Neuron (in vitro differentiated cells): ENCODE measurements at regions not wholly inside any gene's neighbourhood (a gene's known extent, or its start where the extent isn't known, plus 50 kb on each side); places are given as distances from the start of the nearest gene placed in this dataset.
A peak's percentile ranks its signal among the peaks of the same experiment; 100 is the strongest.
"Not testable (repeated sequence)": the region's sequence is repeated elsewhere in the genome, so short reads cannot be mapped to it uniquely, and the experiment has no call there.

ENCODE experiments used
- H2AFZ ChIP-seq: one replicate; pipeline ENCODE4 v1.6.1; 2013; ENCODE audit warnings: low read depth, mild to moderate bottlenecking, inconsistent platforms, low read length, moderate library complexity
- H3K27me3 ChIP-seq: one replicate; pipeline ENCODE4 v1.6.1; 2013; ENCODE audit warnings: low read length; ENCODE audit not compliant: insufficient read depth
- H3K36me3 ChIP-seq: one replicate; pipeline ENCODE4 v1.6.1; 2013; ENCODE audit warnings: low read length; ENCODE audit not compliant: insufficient read depth
- H3K4me1 ChIP-seq: one replicate; pipeline ENCODE4 v1.6.1; 2013; ENCODE audit warnings: low read length; ENCODE audit not compliant: insufficient read depth
- H3K4me3 ChIP-seq: 2 replicates; pipeline ENCODE4 v1.5.1; 2013; ENCODE audit warnings: mild to moderate bottlenecking, low read length, moderate library complexity
- H3K9me3 ChIP-seq: one replicate; pipeline ENCODE4 v1.6.1; 2013; ENCODE audit warnings: low read length

- no peaks in the 10 kb centered on the region for H3K27me3 ChIP-seq
Observed at GRCh38 chr2:11079136-11079824, 76.0 kb upstream of the SLC66A3 start.

GRCh38 chr2:11080253-11081115, 74.8 kb upstream of the SLC66A3 start:
- Histone ChIP-seq H2AFZ (no peak overlapping the region), H3K9me3 (no peaks in the 10 kb centered on the region), H3K36me3 (no peaks in the 10 kb centered on the region), H3K4me1 (no peaks in the 10 kb centered on the region), H3K4me3 (no peak overlapping the region), H3K27me3 (no peaks in the 10 kb centered on the region)

More at GRCh38 chr2:11079136-11079824, 76.0 kb upstream of the SLC66A3 start:
- no peak overlapping the region for H3K4me3 ChIP-seq
- no peak overlapping the region for H2AFZ ChIP-seq
- no peaks in the 10 kb centered on the region for H3K4me1 ChIP-seq
- no peaks in the 10 kb centered on the region for H3K9me3 ChIP-seq
- H3K36me3 ChIP-seq: no peaks in the 10 kb centered on the region

- H3K36me3 ChIP-seq: no peaks in the 10 kb centered on the region
- no peak overlapping the region for H2AFZ ChIP-seq
- no peak overlapping the region for H3K4me3 ChIP-seq
- H3K27me3 ChIP-seq: no peaks in the 10 kb centered on the region
- H3K9me3 ChIP-seq: no peaks in the 10 kb centered on the region
- peaks cover 4% of the 10 kb centered on the region for H3K4me1 ChIP-seq
Observed at GRCh38 chr2:11082880-11083279, 72.4 kb upstream of the SLC66A3 start.

- not testable (repeated sequence) for H3K9me3 ChIP-seq, H2AFZ ChIP-seq
Observed at GRCh38 chr2:11088821-11089220, 66.4 kb upstream of the SLC66A3 start.

GRCh38 chr2:11090187-11090586, 65.1 kb upstream of the SLC66A3 start:
- Histone ChIP-seq H3K4me3 (no peak overlapping the region), H3K4me1 (peaks cover 4% of the 10 kb centered on the region), H3K27me3 (peaks cover 2% of the 10 kb centered on the region), H3K9me3 (no peaks in the 10 kb centered on the region), H3K36me3 (no peaks in the 10 kb centered on the region), H2AFZ (no peak overlapping the region)

More at GRCh38 chr2:11088821-11089220, 66.4 kb upstream of the SLC66A3 start:
- H3K36me3 ChIP-seq, H3K27me3 ChIP-seq, H3K4me1 ChIP-seq, H3K4me3 ChIP-seq: not testable (repeated sequence)

- Histone ChIP-seq H2AFZ (no peak overlapping the region), H3K4me3 (no peak overlapping the region), H3K36me3 (no peaks in the 10 kb centered on the region), H3K9me3 (no peaks in the 10 kb centered on the region), H3K27me3 (peaks cover 3% of the 10 kb centered on the region), H3K4me1 (no peaks in the 10 kb centered on the region)
Observed at GRCh38 chr2:11092701-11093335, 62.4 kb upstream of the SLC66A3 start.

- peak overlapping the region; percentile 35 for H2AFZ ChIP-seq
- no peaks in the 10 kb centered on the region for H3K4me1 ChIP-seq
- H3K27me3 ChIP-seq: peaks cover 3% of the 10 kb centered on the region
- H3K36me3 ChIP-seq: no peaks in the 10 kb centered on the region
- H3K9me3 ChIP-seq: no peaks in the 10 kb centered on the region
- no peak overlapping the region for H3K4me3 ChIP-seq
Observed at GRCh38 chr2:11093467-11093866, 61.8 kb upstream of the SLC66A3 start.

- H3K36me3 ChIP-seq: no peaks in the 10 kb centered on the region
- no peaks in the 10 kb centered on the region for H3K9me3 ChIP-seq
- no peak overlapping the region for H3K4me3 ChIP-seq
- H3K4me1 ChIP-seq: no peaks in the 10 kb centered on the region
- peaks cover 3% of the 10 kb centered on the region for H3K27me3 ChIP-seq
- H2AFZ ChIP-seq: peak overlapping the region; percentile 35
Observed at GRCh38 chr2:11094021-11094810, 61.1 kb upstream of the SLC66A3 start.

GRCh38 chr2:11096591-11096990, 58.7 kb upstream of the SLC66A3 start:
- no peak overlapping the region for H3K4me3 ChIP-seq
- no peaks in the 10 kb centered on the region for H3K4me1 ChIP-seq
- H3K36me3 ChIP-seq: no peaks in the 10 kb centered on the region
- H3K27me3 ChIP-seq: peaks cover 3% of the 10 kb centered on the region
- H3K9me3 ChIP-seq: no peaks in the 10 kb centered on the region
- no peak overlapping the region for H2AFZ ChIP-seq

- H3K36me3 ChIP-seq: no peaks in the 10 kb centered on the region
- H3K9me3 ChIP-seq: no peaks in the 10 kb centered on the region
- peaks cover 3% of the 10 kb centered on the region for H3K27me3 ChIP-seq
- H2AFZ ChIP-seq: no peak overlapping the region
- H3K4me1 ChIP-seq: no peaks in the 10 kb centered on the region
- no peak overlapping the region for H3K4me3 ChIP-seq
Observed at GRCh38 chr2:11097038-11097720, 58.1 kb upstream of the SLC66A3 start.

- no peaks in the 10 kb centered on the region for H3K4me1 ChIP-seq
- H3K36me3 ChIP-seq: no peaks in the 10 kb centered on the region
- H3K27me3 ChIP-seq: peaks cover 3% of the 10 kb centered on the region
- H2AFZ ChIP-seq: no peak overlapping the region
- H3K9me3 ChIP-seq: no peaks in the 10 kb centered on the region
- no peak overlapping the region for H3K4me3 ChIP-seq
Observed at GRCh38 chr2:11097854-11098387, 57.3 kb upstream of the SLC66A3 start.
